PFSK-1 (cell line): ENCODE measurements at regions not wholly inside any gene's neighbourhood (a gene's known extent, or its start where the extent isn't known, plus 50 kb on each side); places are given as distances from the start of the nearest gene placed in this dataset.

Experiments
- FOXP2 ChIP-seq: optimal IDR thresholded peaks from 2 replicates; pipeline ENCODE3; 2011; ENCODE audit warnings: borderline replicate concordance, control low read depth, inconsistent platforms; ENCODE audit not compliant: insufficient read depth; ENCODE audit errors: extremely low read length, extremely low read depth
- POLR2AphosphoS5 ChIP-seq: IDR thresholded peaks from 2 replicates; pipeline ENCODE4 v1.6.1; 2012; ENCODE audit warnings: low read depth, mild to moderate bottlenecking, control low read depth, low read length, moderate library complexity
- REST ChIP-seq, 2 experiments: IDR thresholded peaks; 2 replicates each; pipeline versions ENCODE4 v1.6.1 to v1.8.0; 2011 to 2012; ENCODE audit warnings: low read depth in 2 of 2, low read length in 2 of 2, control low read depth in 1 of 2, inconsistent platforms in 1 of 2, mild to moderate bottlenecking in 1 of 2, moderate library complexity in 1 of 2; ENCODE audit not compliant: insufficient read depth in 1 of 2
- SIN3A ChIP-seq: IDR thresholded peaks from 2 replicates; pipeline ENCODE4 v1.6.1; 2012; ENCODE audit warnings: mild to moderate bottlenecking, low read length, moderate library complexity, borderline replicate concordance; ENCODE audit not compliant: insufficient read depth
- TAF1 ChIP-seq: IDR thresholded peaks from 2 replicates; pipeline ENCODE4 v1.6.1; 2012; ENCODE audit warnings: low read length, control low read depth, borderline replicate concordance; ENCODE audit not compliant: insufficient read depth

GRCh38 chr4:123055943-123056342 lies 133.5 kb upstream of the NUDT6 start:
- TF ChIP-seq POLR2AphosphoS5 (no peak), REST (IDR thresholded peaks at IDR 0.05; ENCODE audit: insufficient read depth in 1 of 2, low read depth in 2 of 2, low read length in 2 of 2) (no peak), FOXP2 (no peak), SIN3A (no peak), TAF1 (no peak)
